Stimulated activated CD4-positive, alpha-beta T cell treated with anti-CD3 and anti-CD28 coated beads, Interleukin-12 subunit alpha, Interleukin-12 subunit beta, amount 100 ng/mL, for 4 hours (primary cell): ENCODE measurements at regions not wholly inside any gene's neighbourhood (a gene's known extent, or its start where the extent isn't known, plus 50 kb on each side); places are given as distances from the start of the nearest gene placed in this dataset.

Experiments
- DNase-seq: peaks from one replicate; pipeline ENCODE4 v3.0.0-alpha.2; 2020

DNA sequence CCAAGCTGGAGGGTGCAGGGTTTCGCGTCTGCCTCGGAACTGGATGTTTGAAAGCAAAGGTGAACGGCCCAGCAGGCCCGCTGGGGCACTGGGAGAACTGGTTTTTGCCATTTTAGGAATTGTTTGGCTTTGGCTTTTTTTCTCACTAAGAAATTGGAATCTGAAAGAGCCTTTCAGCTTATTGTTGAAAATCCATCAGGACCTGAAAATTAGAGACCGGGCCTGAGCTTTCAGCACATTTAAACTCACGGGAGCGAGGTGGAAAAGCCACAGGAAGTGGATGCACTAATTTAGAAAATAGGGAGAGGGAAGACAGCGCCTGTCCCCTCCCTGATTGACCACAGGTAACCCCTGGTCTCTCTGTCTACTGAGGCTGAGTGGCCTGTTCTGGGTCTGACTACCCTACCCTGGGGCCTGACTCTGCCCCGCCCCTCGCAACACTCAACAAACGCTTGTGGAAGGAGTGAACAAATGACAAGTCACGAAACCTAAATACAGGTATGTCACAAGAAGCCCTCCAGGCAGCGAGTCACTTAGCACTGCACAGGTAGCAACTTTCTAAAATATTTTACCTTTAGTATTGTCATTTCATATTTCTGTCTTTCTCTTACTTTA, 100.3 kb upstream of the MBOAT2 start:
- DNase-seq: no peak

DNA sequence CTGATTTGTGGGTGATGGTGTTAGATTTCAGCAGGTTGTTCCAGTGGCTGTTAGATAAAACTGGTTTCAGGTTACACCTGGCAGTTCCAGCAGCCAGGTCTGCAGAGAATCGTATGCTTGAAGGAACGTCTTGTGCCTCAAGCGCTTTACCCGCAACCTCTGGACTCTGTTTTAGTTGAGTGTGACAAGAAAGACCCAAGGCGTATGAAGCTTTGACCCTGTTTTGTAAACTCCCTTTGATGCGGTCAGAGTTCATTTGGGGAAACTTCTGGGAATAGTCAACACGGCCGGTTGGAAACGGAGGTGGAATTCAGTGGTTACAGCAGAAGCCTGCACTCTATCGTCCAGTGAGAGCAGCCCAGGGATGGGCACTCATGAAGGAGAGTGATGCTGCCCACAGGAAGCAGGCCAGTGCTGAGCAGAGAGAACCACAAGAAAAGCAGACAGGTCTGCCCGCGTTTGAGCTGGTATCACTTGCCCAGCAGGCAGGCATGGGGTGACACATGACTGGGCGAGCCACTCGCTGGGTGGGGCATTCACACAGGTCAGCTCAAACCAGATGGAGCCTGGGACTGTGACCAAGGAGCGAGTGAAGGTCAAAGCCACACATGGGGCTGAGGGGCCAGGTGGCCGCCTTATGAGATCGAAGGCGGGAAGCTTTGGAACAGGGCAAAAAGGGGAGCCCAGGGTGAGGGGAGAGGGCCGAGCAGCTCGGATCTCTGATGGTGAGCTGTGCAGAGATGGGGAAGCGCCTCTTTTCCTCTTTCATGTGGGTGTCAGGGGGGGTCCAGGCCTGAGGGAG, 99.6 kb upstream of the MBOAT2 start:
- DNase-seq: no peak

DNA sequence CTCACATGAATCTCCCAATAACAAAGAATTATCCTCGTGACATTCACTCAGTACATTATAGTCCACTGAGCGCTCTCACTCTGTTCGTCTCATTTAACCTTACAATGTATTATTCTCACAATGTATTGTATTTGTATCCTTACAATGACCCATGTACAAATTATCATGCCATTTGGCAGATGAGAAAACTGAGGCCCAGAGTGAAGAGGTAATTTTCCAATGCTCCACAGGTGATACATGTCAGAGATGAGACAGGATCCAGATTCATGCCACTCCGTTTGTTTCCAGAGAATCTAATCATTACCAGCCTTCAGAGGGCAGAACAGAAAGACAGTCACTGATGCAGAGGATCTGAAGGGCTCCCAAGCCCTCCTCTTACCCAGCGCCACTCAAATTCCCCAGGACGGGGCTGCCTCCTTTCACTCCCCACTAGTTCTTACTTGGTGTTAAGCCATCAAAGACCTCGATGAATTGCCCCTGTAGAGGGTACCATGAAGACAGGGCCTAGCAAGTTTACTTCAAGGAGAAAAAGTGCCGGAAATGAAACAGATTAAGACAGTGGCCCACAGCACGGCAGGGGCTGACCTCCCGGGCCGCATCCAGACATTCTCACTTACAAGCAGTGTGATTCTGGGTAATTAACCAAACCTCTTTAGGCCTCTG, 98.4 kb upstream of the MBOAT2 start:
- no peak for DNase-seq

DNA sequence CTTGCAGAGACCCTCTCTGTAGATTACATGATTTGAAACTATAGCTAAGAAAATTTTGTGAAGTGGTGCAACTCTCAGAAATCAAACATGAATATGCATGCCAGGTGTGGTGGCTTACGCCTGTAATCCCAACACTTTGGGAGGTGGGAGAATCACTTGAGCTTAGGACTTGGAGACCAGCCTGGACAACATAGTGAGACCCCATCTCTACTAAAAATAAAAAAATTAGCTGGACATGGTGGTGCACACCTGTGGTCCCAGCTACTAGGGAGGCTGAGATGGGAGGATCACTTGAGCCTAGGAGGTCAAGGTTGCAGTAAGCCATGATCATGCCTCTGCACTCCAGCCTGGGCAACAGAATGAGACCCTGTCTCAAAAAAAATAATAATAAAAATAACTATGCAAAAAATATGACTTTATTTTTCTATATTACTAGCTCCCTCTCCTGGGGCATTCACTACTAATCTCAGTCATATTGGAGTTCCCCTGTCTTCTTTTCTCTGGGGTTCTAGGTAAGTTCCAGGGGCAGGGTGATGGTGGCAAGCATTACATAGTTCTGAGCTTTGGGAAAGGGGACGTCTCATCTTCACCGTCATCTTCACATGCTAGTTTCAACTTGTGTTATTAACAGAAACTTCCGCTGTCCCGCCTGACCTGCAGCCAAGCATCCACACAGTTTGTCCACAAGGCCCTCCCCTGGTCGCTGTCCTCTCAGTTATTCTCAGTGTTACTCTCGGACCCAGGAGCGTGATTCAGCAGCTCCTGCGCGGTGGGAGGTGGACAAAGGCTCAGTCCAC, 96.8 kb upstream of the MBOAT2 start:
- DNase-seq: no peak

DNA sequence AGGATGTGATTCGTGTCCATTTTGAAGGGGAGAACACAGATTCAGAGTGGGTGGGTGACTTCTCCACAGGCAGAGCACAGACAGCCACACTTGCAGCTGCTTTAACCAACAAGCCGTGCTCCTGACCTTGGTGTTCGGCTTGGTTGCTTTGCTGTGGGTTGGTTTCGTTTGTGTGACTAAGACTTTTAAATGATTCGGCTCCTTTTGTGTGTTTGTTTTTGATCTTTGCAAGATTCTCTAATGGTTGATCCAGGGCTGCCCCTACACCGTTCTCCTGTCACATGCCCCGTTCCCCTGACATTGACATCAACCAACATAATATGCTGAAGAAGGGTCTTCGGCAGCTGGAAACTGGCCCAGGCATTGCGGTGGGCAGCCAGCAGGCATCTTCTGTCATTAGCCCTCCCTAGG, 95.9 kb upstream of the MBOAT2 start:
- no peak for DNase-seq

DNA sequence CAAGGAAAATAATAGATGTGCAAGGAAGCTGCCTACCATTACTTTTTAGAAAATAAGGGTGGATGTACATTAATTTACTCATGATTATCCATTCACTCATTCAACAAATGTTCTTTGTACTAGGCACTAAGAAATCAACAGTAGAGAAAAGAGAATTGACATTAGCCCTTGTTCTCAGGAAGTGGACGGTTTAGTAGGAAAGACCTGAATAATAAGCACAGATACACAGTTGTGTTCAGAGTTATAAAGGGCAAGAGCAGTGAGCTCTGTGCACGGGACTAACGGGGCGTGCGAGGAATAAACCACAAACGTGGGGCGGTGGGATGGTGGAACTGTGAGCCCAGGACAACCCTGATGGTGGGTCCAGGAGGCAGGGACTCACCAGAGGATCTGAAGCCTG, 94.4 kb upstream of the MBOAT2 start:
- no peak for DNase-seq

DNA sequence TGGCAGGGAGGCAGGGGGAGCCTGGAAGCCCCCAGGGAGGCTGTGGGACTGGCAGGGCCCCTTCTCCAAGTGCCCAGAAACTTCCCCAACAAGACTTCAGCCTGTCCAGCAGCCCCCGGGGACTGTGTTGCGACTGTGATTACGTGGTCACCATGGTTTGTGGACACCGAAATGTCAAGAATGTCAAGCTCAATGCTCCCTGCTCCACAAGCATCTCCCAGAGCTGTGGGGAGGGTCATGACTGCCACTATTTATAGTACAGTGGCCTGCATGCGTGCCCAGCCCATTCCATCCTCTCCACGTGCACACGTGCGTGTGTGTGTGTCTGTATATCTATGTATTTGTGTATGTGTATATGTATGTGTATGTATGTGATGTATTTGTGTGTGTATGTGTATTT, 93.8 kb upstream of the MBOAT2 start:
- no peak for DNase-seq

DNA sequence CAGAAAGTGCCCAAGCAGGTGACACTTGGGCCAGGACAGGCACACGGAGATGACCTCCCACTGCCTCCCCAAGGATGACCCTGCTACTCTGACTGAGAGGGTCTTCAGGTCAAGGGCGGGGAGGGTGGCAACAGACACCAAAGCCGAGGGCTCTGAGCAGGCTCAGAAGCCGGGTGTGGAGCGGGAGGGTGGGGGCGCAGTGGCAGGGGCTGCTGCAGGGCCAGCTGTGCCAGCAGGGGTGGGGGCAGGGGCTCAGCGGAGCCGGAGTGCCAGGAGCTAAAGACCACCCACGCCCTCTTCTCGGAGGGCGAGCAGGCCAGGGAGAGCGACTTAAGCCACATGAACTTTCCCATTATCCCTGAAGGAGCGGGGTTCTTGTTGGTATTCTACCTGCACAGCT, 93.3 kb upstream of the MBOAT2 start:
- DNase-seq: no peak

DNA sequence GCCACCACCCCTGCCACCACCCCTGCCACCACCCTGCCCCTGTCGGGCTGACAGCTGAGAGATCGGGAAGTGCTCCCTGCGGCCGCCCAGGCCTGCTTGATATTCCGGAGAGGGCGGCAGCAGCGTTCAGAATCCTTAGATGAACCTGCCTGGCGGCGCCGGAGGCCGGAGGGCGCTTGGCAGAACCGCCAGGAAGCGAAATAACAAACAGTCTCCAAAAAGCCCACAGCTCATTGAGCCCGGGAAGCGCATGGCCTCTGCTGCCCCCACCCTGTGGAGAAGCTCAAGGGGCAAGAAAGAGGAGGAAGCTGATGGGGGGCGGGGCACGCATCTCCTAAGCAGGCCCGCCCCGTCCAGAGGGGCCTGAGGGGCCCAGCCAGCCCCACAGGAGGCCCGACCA, 92.2 kb upstream of the MBOAT2 start:
- DNase-seq: no peak

DNA sequence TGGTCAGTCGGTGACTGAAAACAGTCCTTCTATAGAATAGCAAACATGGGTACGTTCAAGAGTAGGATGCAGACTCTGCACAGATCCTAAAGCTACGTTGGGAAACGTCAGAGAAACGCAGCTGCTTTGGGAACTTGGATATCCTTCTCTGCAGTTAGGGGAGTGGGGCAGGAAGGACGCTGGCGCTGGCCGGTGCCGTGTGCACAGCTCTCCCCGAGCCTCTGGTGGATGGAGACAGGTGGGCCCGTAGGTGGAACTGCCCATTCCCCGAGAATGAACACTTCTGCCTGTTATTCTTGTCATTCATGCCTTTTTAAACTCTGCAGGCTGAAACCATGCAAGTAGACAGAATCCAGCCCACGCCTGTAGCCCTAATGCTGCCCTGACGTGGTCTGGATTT, 91.7 kb upstream of the MBOAT2 start:
- DNase-seq: no peak

DNA sequence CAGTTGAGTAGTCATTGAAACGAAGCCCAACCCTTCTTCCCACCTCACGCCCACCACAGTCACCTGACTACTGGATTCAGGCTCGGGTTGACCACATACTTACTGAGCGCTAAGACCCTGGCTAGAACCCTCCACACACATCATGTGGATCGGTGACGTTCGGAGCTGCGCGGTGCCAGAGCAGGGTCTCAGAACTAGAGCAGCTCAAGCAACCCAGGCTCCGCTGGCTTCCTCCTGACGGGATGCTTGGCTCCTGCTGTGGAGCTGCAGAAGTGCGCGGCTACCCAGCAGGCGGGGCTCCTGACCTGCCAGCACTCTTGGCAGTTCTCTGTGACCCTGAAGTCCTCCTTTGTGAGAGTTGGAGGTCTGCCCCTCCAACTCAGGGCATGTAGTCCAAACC, 90.6 kb upstream of the MBOAT2 start:
- no peak for DNase-seq

DNA sequence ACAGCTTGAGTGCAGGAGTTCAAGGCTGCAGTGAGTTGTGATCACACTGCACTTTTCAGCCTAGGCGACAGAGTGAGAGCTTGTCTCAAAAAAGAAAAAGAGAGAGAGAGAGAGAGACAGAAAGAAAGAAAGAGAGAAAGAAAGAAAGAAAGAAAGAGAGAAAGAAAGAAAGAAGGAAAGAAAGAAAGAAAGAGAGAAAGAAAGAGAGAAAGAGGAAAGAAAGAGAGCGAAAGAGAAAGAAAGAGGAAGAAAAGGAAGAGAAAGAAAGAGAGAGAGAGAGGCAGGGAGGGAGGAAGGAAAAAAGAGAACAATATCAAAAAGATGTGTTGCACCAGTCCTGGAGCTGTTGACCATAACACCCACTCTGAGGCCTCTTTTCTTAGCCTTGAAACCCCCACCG, 89.8 kb upstream of the MBOAT2 start:
- DNase-seq: no peak

DNA sequence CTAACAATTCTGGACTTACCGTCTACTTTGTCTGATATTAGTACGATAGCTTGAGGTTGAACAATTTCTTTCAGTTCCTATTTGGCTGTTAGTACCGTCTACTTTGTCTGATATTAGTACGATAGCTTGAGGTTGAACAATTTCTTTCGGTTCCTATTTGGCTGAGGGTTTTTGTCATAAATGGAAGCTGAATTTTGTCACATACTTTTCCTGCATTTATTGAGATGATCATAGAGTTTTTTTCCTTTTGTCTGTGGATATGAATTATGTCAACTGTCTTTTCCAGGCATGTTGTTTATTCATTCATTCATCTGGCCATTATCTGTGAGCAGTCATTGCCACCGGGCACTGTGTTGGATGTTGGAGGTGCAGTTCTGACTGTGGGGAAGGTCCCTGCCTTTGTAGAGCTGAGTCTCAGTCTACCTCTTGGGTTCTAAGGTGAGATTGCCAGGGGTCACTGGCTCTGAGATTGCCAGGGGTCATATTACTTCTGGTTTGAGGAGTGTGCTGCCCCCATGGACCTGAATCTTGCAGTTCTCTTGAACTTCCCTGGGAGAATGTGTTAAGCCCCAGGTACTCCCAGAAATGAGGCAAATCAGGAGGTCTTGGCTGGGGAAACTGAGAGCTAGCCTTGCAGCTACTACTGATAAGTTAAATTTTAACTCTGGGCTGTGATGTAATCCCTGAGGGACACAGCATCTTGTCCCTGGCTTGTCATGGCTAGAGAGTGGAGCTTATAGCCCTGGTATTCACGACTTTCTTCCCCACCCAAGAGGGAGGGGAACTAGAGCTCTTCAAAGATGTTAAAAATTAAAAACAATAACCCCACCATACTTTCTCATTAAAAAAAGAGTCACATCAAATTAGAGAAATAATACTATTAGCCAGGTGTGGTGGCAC, 89.1 kb upstream of the MBOAT2 start:
- DNase-seq: no peak

DNA sequence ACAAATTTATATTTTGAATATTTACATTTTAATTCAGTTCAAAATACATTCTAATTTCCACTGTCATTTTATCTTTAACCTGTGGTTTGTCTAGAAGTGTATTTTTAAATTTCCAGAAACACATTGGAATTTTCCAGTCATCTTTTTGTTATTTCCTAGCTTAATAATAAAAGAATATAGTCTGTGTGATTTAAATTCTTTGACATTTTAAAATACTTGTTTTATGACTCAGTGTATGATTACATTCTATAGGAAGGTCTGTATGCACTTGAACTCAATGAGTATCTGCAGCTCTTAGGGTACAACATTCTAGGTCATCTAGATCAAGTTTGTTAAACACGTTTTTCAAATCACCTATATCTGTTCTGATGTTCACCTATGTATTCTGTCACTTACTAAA, 88.3 kb upstream of the MBOAT2 start:
- DNase-seq: no peak

DNA sequence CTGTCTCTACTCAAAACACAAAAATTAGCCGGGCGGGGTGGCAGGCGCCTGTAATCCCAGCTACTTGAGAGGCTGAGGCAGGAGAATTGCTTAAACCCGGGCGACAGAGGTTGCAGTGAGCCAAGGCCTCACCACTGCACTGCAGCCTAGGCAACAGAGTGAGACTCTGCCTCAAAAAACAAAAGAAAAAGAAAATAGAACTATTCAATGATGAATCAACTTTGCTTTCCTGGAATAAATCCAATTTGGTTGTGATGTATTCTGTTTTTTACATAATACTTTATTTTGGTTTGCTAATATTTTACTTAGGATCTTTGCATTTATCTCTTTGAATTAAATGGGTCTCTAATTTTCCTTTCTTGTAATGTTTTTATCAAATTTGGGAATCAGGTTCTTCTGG, 86.3 kb upstream of the MBOAT2 start:
- DNase-seq: no peak

DNA sequence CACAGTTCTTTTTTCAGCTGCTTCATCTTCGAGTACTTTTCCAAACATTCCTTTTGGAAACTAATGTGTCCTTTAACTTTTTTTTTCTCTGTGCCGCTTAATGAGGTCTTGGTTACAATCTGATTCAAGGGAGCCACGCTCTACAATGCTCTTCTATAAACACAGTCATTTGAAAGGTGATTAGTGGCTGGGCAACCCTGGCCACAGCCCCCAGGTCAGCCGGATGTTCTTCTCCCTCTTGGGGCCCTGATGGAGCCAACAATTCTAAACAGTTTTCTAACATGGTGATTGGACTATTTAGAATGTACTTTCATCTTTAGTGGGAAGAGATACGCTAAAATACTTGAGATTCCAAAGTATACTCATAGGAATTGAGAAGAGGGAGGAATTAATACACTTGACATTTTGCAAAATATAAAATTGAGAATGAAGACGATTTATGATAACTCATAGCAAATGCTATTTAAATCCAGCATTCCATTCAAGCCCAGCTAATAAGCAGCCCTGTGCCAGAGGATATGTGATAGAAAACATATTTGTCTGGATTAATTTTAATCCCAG, 83.7 kb upstream of the MBOAT2 start:
- DNase-seq: no peak

DNA sequence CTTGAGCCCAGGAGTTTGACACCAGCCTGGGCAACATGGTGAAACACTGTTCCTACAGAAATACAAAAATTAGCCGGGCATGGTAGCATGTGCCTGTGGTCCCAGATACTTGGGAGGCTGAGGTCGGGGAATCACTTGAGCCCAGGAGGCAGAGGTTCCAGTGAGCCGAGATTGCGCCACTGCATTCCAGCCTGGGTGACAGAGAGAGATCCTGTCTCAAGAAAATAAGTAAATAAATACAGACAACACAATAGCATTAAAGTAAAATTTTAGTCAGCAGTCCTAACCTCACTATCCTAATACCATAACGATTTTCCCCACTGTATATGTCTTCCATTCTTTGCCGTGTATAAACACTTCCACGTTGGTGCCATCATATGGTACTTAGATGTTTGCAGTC, 83.0 kb upstream of the MBOAT2 start:
- DNase-seq: no peak

DNA sequence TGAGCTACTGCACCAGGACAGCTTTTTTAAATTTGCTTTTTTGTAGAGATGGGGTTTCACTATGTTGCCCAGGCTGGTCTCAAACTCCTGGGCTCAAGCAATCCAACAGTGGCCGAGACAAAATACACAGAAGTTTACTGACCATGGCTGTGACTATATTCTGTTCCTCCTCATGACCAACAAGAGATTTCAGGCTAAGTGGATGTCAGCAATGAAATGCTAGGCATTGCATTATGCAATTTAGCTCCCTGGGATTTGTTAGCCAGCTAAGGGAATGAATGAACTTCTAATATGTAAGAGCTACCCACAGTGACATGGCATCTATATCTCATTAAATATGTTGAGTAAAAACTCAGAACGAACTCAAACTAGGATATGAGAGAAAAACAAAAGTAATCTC, 81.9 kb upstream of the MBOAT2 start:
- DNase-seq: no peak

DNA sequence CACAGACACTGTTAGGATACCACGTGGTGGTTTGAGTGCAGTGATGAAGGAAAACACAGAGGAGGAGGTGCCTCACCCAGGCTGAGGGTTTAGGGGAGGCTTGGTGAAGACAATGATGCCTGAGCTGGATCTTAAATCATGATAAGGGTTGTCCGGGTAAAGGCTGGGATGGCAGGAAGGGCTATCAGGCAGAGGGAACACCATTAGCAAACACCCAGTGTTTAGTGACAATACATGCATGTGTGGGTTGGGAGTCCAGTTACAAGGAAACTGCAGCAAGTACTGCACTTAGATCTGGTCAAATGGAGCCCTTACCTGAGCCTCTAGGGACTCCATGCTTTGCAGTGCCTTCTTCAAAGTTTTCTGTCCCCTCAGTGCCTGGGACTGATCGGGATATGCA, 79.8 kb upstream of the MBOAT2 start:
- no peak for DNase-seq

DNA sequence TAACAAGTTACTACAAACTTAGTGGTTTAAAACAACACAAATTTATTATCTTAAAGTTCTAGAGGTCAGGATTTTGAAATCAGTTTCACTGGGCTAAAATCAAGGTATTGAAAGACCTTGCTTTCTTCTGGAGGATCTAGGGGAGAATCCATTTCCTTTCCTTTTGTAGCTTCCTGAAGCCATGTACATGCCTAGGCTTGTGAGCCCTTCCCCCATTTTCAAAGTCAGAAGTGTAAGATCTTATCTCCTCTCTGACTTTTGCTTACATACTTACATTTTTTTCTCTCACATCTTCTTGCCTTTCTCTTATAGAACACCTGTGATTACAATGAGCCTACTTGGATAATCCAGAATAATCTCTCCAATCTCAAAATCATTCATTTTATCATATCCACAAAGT, 78.7 kb upstream of the MBOAT2 start:
- DNase-seq: no peak

DNA sequence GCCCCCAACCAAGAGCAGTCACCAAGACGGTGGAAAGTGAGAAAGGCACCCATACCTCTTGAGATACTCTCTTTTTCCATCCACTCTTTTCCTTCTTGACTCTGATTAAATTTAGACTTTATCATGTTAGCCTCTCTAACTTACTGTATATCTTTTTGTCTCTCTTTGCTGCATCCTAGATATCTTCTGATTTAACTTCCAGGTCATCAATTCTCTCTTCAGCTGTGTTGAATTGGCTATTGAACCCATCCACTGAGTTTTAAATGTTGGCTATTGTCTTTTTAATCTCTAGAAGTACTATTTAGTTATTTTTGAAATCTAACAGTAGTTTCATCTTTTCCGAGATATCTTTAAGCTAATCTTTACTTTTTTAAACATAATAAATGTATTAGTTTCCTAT, 78.3 kb upstream of the MBOAT2 start:
- no peak for DNase-seq

DNA sequence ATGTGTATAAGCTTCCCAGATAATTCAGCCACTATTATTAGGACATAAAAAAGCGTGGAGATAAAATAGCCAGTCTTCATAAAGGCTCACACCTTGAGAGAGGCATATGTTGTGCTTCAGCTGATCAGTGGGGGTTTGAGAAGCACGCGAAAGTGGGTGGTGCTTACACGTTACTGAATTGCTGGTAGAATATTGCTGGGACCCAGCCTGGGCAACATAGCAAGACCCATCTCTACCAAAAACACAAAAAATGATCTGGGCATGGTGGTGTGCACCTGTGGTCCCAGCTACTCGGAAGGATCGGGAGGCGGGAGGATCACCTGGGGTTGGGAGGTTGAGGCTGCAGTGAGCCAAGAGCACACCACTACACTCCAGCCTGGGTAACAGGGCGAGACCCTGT, 74.9 kb upstream of the MBOAT2 start:
- no peak for DNase-seq
